ENCODE measurements at regions not wholly inside any gene's neighbourhood (a gene's known extent, or its start where the extent isn't known, plus 50 kb on each side); places are given as distances from the start of the nearest gene placed in this dataset.

DNA sequence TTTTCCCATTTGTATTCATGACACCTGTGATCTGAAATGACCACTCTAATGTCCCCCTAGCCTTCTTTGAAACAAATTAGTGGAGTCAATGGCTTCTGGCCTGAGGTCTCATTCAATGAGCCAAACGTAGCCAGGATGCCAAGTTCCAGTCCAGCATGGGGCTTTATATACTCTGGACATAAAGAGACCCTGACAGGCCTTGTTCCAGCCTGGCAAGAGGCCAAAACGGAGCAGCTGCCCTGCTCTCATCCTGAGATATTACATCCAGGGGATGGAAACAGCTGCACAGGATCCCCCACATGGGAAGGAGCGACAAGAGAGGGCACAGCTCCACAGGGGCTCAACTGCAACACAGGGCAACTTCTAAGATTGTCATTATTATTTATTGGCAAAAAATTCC lies 437.8 kb downstream of the CDH26 start:
- Histone ChIP-seq H3K36me3 (ENCODE audit: control insufficient read depth, insufficient read depth, low read length) (no peaks in the 10 kb centered on the region), H3K4me3 (ENCODE audit: low read length) (no peak overlapping the region), H3K9ac (ENCODE audit: low read length) (no peak overlapping the region), H3K9me3 (ENCODE audit: control insufficient read depth, low read length) (no peaks in the 10 kb centered on the region), H3K27me3 (ENCODE audit: control insufficient read depth, insufficient read depth, low read length) (no peaks in the 10 kb centered on the region), H3K4me1 (ENCODE audit: control insufficient read depth, insufficient read depth, low read length) (no peaks in the 10 kb centered on the region)

DNA sequence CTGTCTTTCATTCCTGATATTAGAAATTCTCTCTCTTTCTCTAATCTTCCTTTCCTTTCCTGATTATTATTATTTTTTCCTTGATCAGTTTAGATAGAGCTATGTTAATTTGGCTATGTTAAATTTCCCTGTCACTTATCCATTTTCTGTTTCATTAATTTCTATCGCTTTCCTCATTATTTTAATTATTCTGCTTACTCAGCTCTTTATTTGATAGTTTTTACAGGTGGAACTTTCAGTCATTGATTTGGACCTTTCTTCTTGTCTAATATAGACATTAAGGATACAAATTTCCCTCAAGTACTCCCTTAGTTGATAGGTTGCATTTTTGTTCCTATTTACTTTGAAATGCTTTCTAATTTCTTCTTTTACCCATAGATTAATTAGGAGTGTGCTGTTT lies 442.3 kb downstream of the CDH26 start:
- no peak overlapping the region for H3K4me3 ChIP-seq (ENCODE audit: low read length)
- H3K36me3 ChIP-seq (ENCODE audit: control insufficient read depth, insufficient read depth, low read length): no peaks in the 10 kb centered on the region
- no peaks in the 10 kb centered on the region for H3K27me3 ChIP-seq (ENCODE audit: control insufficient read depth, insufficient read depth, low read length)
- no peaks in the 10 kb centered on the region for H3K4me1 ChIP-seq (ENCODE audit: control insufficient read depth, insufficient read depth, low read length)
- no peaks in the 10 kb centered on the region for H3K9me3 ChIP-seq (ENCODE audit: control insufficient read depth, low read length)
- H3K9ac ChIP-seq (ENCODE audit: low read length): no peak overlapping the region

DNA sequence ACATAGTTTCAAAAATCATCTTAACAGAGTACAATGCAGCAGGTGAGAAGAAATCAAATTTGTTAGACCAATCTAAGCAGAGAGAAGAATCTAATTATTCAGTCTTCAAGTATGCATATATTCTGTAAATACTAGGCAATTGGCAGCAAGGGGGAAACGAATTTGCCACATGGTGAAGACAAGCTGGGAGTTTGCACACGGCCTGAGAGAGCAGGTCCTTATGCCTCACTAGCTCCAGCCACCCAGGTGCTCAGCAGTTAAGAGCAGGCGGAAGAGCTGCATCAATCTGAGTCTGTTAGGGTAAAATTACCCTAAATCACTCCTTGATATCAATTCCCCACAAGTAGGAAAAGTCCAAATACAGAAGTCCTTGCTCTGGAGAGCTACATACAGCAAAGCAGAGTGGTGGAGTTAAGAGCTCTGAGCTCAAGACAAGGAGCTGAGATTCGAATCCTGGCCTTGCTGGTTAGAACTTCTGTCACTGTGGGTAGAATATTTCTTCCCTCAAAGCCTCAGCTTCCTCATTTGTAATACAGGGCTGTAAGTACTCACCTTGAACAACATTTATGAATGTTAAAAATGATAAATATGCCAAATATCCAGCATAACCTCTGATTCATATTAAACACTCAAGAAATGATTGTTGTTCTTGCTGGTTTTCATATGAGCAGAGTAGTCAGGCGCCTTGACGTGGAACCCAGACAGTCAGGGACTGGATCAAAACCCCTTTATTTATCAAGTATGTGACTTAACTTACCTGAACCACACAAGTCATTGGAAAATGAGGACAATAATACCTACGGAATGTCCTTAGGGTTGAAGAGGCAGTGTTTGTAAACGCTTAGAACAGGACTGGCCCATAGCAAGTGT lies 444.2 kb downstream of the CDH26 start:
- Histone ChIP-seq H3K9ac (ENCODE audit: low read length) (no peak overlapping the region), H3K4me1 (ENCODE audit: control insufficient read depth, insufficient read depth, low read length) (no peaks in the 10 kb centered on the region), H3K36me3 (ENCODE audit: control insufficient read depth, insufficient read depth, low read length) (no peaks in the 10 kb centered on the region), H3K9me3 (ENCODE audit: control insufficient read depth, low read length) (no peaks in the 10 kb centered on the region), H3K27me3 (ENCODE audit: control insufficient read depth, insufficient read depth, low read length) (no peaks in the 10 kb centered on the region), H3K4me3 (ENCODE audit: low read length) (no peak overlapping the region)

DNA sequence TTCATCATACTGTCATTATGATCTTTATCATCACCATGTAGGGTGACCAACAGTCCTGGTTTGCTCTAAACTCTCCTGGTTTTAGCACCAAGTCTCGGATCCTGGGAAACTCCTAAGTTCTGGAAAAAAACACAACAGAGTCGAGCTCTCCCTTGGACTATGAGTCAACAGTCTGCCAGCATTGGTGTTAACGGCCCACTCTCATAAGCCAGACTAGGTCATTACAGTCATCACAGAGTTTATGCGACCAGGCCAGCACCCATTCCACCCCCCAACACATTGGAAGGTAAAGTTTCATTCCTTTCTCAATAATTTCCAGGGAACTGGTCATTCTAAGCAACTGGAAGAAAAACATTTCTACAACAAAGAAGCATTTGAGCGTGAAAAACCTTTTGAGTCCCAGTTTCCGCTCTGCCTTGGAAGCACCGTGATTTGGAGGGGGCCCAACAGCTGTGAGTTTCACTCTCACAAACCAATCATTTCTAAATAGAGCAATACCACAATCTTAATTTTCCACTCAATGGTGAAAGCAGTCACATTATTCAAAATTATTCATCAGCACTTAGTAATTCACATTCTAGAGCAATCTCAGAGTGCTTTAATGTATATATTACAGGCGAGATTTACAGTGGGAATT lies 445.0 kb downstream of the CDH26 start:
- H3K36me3 ChIP-seq (ENCODE audit: control insufficient read depth, insufficient read depth, low read length): no peaks in the 10 kb centered on the region
- no peaks in the 10 kb centered on the region for H3K9me3 ChIP-seq (ENCODE audit: control insufficient read depth, low read length)
- no peak overlapping the region for H3K9ac ChIP-seq (ENCODE audit: low read length)
- H3K27me3 ChIP-seq (ENCODE audit: control insufficient read depth, insufficient read depth, low read length): no peaks in the 10 kb centered on the region
- H3K4me3 ChIP-seq (ENCODE audit: low read length): no peak overlapping the region
- no peaks in the 10 kb centered on the region for H3K4me1 ChIP-seq (ENCODE audit: control insufficient read depth, insufficient read depth, low read length)

DNA sequence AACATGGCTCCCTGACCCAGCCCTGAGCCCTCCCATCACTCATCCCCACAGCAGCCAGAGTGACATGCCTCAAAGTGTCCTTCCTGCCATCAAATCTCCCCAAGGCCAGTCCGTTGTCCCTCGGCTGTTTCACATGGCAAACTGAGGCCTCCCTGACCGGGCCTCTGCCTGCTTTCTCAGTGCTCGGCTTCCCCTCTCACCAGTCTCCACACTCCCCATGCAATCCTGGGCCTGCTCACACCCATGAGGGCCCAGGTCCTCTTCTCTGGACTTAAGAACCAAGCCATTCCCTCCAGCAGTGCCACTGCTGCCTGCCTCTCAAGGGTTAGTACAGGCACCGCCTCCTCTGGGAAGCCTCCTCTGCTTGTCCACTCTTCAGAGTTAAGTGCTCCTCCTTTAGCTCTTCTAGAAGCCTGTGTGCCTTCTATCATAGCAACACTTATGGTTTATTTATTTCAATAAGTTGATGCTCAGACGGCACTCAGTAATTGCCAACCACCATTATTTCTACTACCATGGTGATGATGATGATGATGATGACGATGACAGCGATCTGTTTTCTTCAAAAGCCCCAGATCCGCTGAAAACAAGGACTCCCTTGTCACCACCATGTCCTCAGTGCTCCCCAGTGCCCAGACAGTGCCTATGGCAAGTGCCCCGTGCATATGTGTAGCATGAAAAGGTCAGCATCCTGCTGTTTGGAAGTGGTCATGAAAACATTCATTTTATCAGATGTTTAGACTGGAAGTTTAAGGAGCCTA lies 449.0 kb downstream of the CDH26 start:
- H3K9me3 ChIP-seq (ENCODE audit: control insufficient read depth, low read length): no peaks in the 10 kb centered on the region
- H3K9ac ChIP-seq (ENCODE audit: low read length): no peak overlapping the region
- H3K36me3 ChIP-seq (ENCODE audit: control insufficient read depth, insufficient read depth, low read length): no peaks in the 10 kb centered on the region
- no peaks in the 10 kb centered on the region for H3K27me3 ChIP-seq (ENCODE audit: control insufficient read depth, insufficient read depth, low read length)
- no peak overlapping the region for H3K4me3 ChIP-seq (ENCODE audit: low read length)
- H3K4me1 ChIP-seq (ENCODE audit: control insufficient read depth, insufficient read depth, low read length): no peaks in the 10 kb centered on the region

DNA sequence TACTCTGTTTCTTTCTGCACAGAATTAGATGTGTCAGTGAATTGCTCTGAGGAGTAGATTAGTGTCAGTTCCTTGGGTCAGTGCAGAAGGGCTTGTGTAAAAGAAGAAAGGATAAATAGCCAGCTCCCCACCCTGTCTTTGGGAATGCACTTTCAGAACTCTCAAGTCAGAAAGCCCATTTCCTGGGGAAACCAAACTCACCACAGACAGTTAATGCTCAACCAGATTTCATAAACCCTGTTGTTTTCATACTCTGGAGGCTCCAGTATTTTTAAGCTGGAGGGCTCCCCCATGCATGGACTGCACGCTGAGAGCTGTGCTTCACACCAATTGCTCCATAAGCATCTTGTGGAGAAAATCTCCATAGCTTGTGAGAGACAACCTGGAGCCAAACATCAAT lies 449.7 kb downstream of the CDH26 start:
- no peak overlapping the region for H3K9ac ChIP-seq (ENCODE audit: low read length)

DNA sequence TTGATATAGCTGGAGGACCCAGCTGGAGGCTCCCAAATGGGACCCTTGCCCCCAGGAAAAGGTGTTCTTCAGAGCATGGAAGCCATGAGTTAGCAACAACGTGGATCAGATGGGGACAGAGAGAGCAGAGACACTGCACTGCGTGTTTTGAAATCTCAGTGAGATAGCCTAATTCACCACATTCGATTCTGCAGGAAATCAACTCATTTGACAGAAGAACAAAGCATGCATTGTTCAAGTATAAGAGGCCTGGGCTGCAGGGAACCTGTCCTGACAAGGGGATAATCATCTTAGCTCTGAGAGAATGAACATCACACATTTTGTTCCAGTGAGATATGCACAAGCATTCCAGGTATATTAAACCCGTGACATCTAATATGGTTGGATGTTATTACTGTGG lies 450.2 kb downstream of the CDH26 start:
- Histone ChIP-seq H3K36me3 (ENCODE audit: control insufficient read depth, insufficient read depth, low read length) (no peaks in the 10 kb centered on the region), H3K4me3 (ENCODE audit: low read length) (no peak overlapping the region), H3K9me3 (ENCODE audit: control insufficient read depth, low read length) (no peaks in the 10 kb centered on the region), H3K27me3 (ENCODE audit: control insufficient read depth, insufficient read depth, low read length) (no peaks in the 10 kb centered on the region), H3K4me1 (ENCODE audit: control insufficient read depth, insufficient read depth, low read length) (no peaks in the 10 kb centered on the region), H3K9ac (ENCODE audit: low read length) (no peak overlapping the region)

More for the DNA sequence above, 449.7 kb downstream of the CDH26 start:
- no peak overlapping the region for H3K4me3 ChIP-seq (ENCODE audit: low read length)
- no peaks in the 10 kb centered on the region for H3K4me1 ChIP-seq (ENCODE audit: control insufficient read depth, insufficient read depth, low read length)
- no peaks in the 10 kb centered on the region for H3K9me3 ChIP-seq (ENCODE audit: control insufficient read depth, low read length)
- no peaks in the 10 kb centered on the region for H3K36me3 ChIP-seq (ENCODE audit: control insufficient read depth, insufficient read depth, low read length)
- no peaks in the 10 kb centered on the region for H3K27me3 ChIP-seq (ENCODE audit: control insufficient read depth, insufficient read depth, low read length)

DNA sequence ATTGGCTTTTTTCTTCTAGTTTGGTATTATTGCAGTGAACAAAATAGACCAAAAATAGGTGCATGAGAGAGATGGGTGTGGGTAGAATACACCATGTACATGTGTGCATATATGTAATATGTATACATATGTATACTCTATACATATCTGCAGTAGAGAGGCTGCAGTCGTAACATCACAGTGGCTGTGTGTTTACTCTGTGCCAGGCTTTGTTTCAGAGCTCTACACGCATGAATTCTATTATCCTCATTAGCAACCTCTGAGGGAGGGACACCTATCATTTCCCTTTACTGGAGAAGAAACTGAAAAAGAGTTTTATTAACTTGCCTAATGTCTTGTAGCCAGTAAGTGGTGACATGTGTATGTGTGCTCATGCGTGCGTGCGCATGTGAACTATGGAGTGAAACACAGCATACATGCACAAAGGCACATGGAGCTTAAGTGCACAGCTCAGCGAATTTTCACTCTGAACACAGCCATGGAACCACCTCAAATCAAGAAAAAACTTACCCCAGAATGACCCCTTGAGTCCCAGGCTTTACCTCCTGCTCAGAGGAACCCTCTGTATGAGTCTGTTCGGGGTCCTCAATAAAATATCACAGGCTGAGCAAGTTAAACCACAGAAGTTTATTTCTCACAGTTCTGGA lies 452.5 kb downstream of the CDH26 start:
- no peaks in the 10 kb centered on the region for H3K4me1 ChIP-seq (ENCODE audit: control insufficient read depth, insufficient read depth, low read length)
- H3K27me3 ChIP-seq (ENCODE audit: control insufficient read depth, insufficient read depth, low read length): no peaks in the 10 kb centered on the region
- H3K9me3 ChIP-seq (ENCODE audit: control insufficient read depth, low read length): no peaks in the 10 kb centered on the region
- no peak overlapping the region for H3K4me3 ChIP-seq (ENCODE audit: low read length)
- no peak overlapping the region for H3K9ac ChIP-seq (ENCODE audit: low read length)
- H3K36me3 ChIP-seq (ENCODE audit: control insufficient read depth, insufficient read depth, low read length): no peaks in the 10 kb centered on the region

DNA sequence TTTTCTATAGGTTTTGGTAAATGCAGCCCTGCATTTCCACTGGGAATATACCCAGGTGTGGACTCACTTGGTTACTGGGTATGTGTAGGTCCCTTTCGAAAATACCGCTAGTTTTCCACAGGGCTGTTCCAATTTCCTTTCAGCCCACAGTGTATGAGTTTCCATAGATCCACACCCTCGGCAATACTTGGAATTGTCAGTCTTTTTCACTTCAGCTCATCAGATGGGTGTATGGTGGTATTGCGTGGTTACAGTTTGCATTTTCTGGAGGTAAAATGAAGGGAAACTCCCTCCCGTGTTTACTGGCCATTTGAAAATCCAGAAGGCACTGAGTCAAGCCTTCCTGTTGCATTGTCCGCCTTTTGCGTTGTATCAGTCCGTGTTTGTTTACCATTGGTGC lies 453.6 kb downstream of the CDH26 start:
- Histone ChIP-seq H3K36me3 (ENCODE audit: control insufficient read depth, insufficient read depth, low read length) (no peaks in the 10 kb centered on the region), H3K4me1 (ENCODE audit: control insufficient read depth, insufficient read depth, low read length) (no peaks in the 10 kb centered on the region), H3K27me3 (ENCODE audit: control insufficient read depth, insufficient read depth, low read length) (no peaks in the 10 kb centered on the region), H3K4me3 (ENCODE audit: low read length) (no peak overlapping the region), H3K9me3 (ENCODE audit: control insufficient read depth, low read length) (no peaks in the 10 kb centered on the region), H3K9ac (ENCODE audit: low read length) (no peak overlapping the region)

DNA sequence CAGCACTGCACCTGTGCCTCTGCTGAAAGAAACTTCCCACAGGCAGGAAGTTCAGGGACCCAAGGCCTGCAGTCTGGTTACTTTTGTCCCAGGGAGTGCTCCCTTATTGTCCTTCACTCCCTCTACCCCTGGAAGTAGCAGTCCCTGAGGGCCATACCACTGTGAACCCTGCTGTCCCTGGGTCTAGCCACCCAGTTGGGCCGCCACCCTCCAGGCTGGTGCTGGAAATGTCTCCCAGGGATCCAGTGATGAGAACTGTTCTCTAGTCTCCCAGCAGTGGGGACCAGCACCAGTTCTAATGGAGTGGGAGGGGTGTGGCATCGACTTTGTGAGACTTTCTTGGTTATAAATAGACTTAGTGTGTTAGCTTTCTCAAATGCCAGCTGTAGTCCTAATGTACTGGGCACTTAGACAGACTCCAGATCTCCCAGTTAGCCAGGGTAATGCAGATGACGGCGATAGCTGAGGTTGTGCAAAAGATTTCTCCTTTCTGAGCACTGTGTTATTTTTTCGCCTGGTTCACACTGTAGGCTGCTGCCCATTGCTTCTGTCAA lies 462.5 kb downstream of the CDH26 start:
- Histone ChIP-seq H3K27me3 (ENCODE audit: control insufficient read depth, insufficient read depth, low read length) (no peaks in the 10 kb centered on the region), H3K9ac (ENCODE audit: low read length) (no peak overlapping the region), H3K4me1 (ENCODE audit: control insufficient read depth, insufficient read depth, low read length) (no peaks in the 10 kb centered on the region), H3K4me3 (ENCODE audit: low read length) (no peak overlapping the region), H3K36me3 (ENCODE audit: control insufficient read depth, insufficient read depth, low read length) (no peaks in the 10 kb centered on the region), H3K9me3 (ENCODE audit: control insufficient read depth, low read length) (no peaks in the 10 kb centered on the region)

DNA sequence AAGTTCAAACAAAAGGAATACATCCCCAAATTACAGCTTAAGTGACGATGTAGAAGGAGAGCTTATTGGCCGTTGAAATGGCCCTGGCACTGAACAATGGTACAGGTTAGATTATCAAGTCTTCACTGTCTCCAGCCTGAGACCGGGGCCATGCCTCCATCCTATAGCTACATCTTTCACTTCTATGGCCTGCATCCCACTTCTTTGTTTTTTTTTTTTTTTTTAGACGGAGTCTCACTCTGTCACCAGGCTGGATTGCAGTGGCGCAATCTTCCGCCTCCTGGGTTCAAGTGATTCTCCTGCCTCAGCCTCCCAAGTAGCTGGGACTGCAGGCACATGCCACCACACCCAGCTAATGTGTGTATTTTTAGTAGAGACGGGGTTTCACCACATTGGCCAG lies 464.6 kb downstream of the CDH26 start:
- no peaks in the 10 kb centered on the region for H3K36me3 ChIP-seq (ENCODE audit: control insufficient read depth, insufficient read depth, low read length)
- H3K9ac ChIP-seq (ENCODE audit: low read length): no peak overlapping the region
- no peaks in the 10 kb centered on the region for H3K4me1 ChIP-seq (ENCODE audit: control insufficient read depth, insufficient read depth, low read length)

More for the DNA sequence above, 464.6 kb downstream of the CDH26 start:
- no peaks in the 10 kb centered on the region for H3K9me3 ChIP-seq (ENCODE audit: control insufficient read depth, low read length)
- H3K4me3 ChIP-seq (ENCODE audit: low read length): no peak overlapping the region
- no peaks in the 10 kb centered on the region for H3K27me3 ChIP-seq (ENCODE audit: control insufficient read depth, insufficient read depth, low read length)
